GM23338 (cell line): ENCODE measurements at regions not wholly inside any gene's neighbourhood (a gene's known extent, or its start where the extent isn't known, plus 50 kb on each side); places are given as distances from the start of the nearest gene placed in this dataset.

Experiments used
- ATAC-seq: fragments of 200-7000 bp; cut with Tn5 transposase; 3 replicates; pipeline ENCODE4 v1.9.1; 2020
- DNase-seq: peaks from one replicate; pipeline ENCODE4 v3.0.0-alpha.2; 2015; ENCODE audit warnings: low spot score
- H2AFZ ChIP-seq: fragments of 200-600 bp; sonication (generic); 2 replicates; pipeline ENCODE4 v1.8.0; 2016; ENCODE audit warnings: antibody characterized with exemption, mild to moderate bottlenecking, moderate library complexity
- H3F3A ChIP-seq: fragments of 200-600 bp; sonication (generic); replicated peaks from 2 replicates; pipeline ENCODE4 v1.8.0; 2017; ENCODE audit warnings: antibody characterized with exemption, mixed run types, low read depth
- H3K27ac ChIP-seq: fragments of 200-600 bp; sonication (generic); 2 replicates; pipeline ENCODE4 v1.6.1; 2016; ENCODE audit warnings: low read depth
- H3K27me3 ChIP-seq: fragments of 200-600 bp; sonication (generic); 2 replicates; pipeline ENCODE4 v1.8.0; 2016; ENCODE audit warnings: mild to moderate bottlenecking, mixed run types, moderate library complexity; ENCODE audit not compliant: insufficient read depth
- H3K36me3 ChIP-seq: fragments of 200-600 bp; sonication (generic); 2 replicates; pipeline ENCODE4 v1.8.0; 2016; ENCODE audit warnings: mild to moderate bottlenecking; ENCODE audit not compliant: insufficient read depth
- H3K4me1 ChIP-seq: fragments of 200-600 bp; sonication (generic); 2 replicates; pipeline ENCODE4 v1.8.0; 2016; ENCODE audit warnings: mild to moderate bottlenecking, moderate library complexity; ENCODE audit not compliant: insufficient read depth
- H3K4me2 ChIP-seq: fragments of 200-600 bp; sonication (generic); 2 replicates; pipeline ENCODE4 v1.7.1; 2017; ENCODE audit warnings: mixed run types
- H3K4me3 ChIP-seq: fragments of 200-600 bp; sonication (generic); 2 replicates; pipeline ENCODE4 v1.6.1; 2016; ENCODE audit warnings: mixed run types
- H3K79me2 ChIP-seq: fragments of 200-600 bp; sonication (generic); replicated peaks from 2 replicates; pipeline ENCODE4 v1.8.0; 2017; ENCODE audit warnings: mild to moderate bottlenecking; ENCODE audit not compliant: insufficient read depth
- H3K9me2 ChIP-seq: fragments of 200-600 bp; sonication (generic); 2 replicates; pipeline ENCODE4 v1.8.0; 2017; ENCODE audit not compliant: insufficient read depth
- H4K20me1 ChIP-seq: fragments of 200-600 bp; sonication (generic); replicated peaks from 2 replicates; pipeline ENCODE4 v1.8.0; 2017; ENCODE audit warnings: mild to moderate bottlenecking; ENCODE audit not compliant: insufficient read depth
- H3K27ac Mint-ChIP-seq: 2 replicates; pipeline ENCODE4 v1.8.0; 2020; ENCODE audit warnings: inconsistent platforms, mild to moderate bottlenecking, moderate library complexity, mixed read lengths
- H3K27me3 Mint-ChIP-seq: 3 replicates; pipeline ENCODE4 v1.8.0; 2022; ENCODE audit warnings: low read depth, mild to moderate bottlenecking, moderate library complexity, mixed read lengths, inconsistent platforms; ENCODE audit not compliant: insufficient read depth, poor library complexity
- H3K36me3 Mint-ChIP-seq: 3 replicates; pipeline ENCODE4 v1.8.0; 2021; ENCODE audit warnings: low read depth, mild to moderate bottlenecking, inconsistent platforms, moderate library complexity, mixed read lengths
- H3K4me1 Mint-ChIP-seq: 3 replicates; pipeline ENCODE4 v1.8.0; 2020; ENCODE audit warnings: mild to moderate bottlenecking, inconsistent platforms, mixed read lengths
- H3K4me3 Mint-ChIP-seq: 3 replicates; pipeline ENCODE4 v1.8.0; 2021; ENCODE audit warnings: moderate library complexity, mild to moderate bottlenecking, inconsistent platforms, mixed read lengths
- H3K9me3 Mint-ChIP-seq: 3 replicates; pipeline ENCODE4 v1.8.0; 2020; ENCODE audit warnings: moderate library complexity, mild to moderate bottlenecking, inconsistent platforms, mixed read lengths
- CREB1 ChIP-seq: fragments of 250-450 bp; sonication (Bioruptor Pico); IDR thresholded peaks from 2 replicates; pipeline ENCODE4 v1.5.0; 2020; ENCODE audit warnings: low read depth, mild to moderate bottlenecking, moderate library complexity
- EZH2phosphoT487 ChIP-seq: fragments of 200-600 bp; sonication (generic); IDR thresholded peaks from one replicate; pipeline ENCODE4 v1.8.1; 2018; ENCODE audit warnings: antibody characterized with exemption; ENCODE audit not compliant: unreplicated experiment
- NANOG ChIP-seq: IDR thresholded peaks from 2 replicates; pipeline ENCODE4 v1.6.1; 2016; ENCODE audit warnings: antibody characterized with exemption, borderline replicate concordance
- POLR2AphosphoS5 ChIP-seq: IDR thresholded peaks from 2 replicates; pipeline ENCODE4 v1.6.1; 2016; ENCODE audit warnings: antibody characterized with exemption, low read depth
- ZNF114 ChIP-seq: fragments of 250-450 bp; sonication (Bioruptor Pico); IDR thresholded peaks from 2 replicates; pipeline ENCODE4 v1.5.0; 2020; ENCODE audit warnings: mild to moderate bottlenecking, moderate library complexity
- ZNF331 ChIP-seq: fragments of 250-450 bp; sonication (Bioruptor Pico); IDR thresholded peaks from 2 replicates; pipeline ENCODE4 v1.5.0; 2020; ENCODE audit warnings: low read depth, mild to moderate bottlenecking, moderate library complexity
- TF ChIP-seq, protein P1 (sequence below): fragments of 250-450 bp; sonication (Bioruptor Pico); IDR thresholded peaks from 2 replicates; pipeline ENCODE4 v1.5.0; 2020; ENCODE audit warnings: mild to moderate bottlenecking, moderate library complexity
- TF ChIP-seq, protein P2 (sequence below): IDR thresholded peaks from 2 replicates; pipeline ENCODE4 v1.6.1; 2016; ENCODE audit warnings: antibody characterized with exemption
- TF ChIP-seq, protein P3 (sequence below): IDR thresholded peaks from one replicate; pipeline ENCODE4 v1.6.1; 2018; ENCODE audit warnings: antibody characterized with exemption; ENCODE audit not compliant: unreplicated experiment
- TF ChIP-seq, protein P4 (sequence below), 2 experiments: fragments of 200-600 bp in 1 of 2; sonication (generic) in 1 of 2; conservative IDR thresholded peaks; 2 replicates each; pipeline versions ENCODE4 v1.5.1 to v1.6.1; 2016 to 2017; ENCODE audit warnings: antibody characterized with exemption in 2 of 2, low read depth in 2 of 2, mild to moderate bottlenecking in 2 of 2, moderate library complexity in 1 of 2

DNA sequence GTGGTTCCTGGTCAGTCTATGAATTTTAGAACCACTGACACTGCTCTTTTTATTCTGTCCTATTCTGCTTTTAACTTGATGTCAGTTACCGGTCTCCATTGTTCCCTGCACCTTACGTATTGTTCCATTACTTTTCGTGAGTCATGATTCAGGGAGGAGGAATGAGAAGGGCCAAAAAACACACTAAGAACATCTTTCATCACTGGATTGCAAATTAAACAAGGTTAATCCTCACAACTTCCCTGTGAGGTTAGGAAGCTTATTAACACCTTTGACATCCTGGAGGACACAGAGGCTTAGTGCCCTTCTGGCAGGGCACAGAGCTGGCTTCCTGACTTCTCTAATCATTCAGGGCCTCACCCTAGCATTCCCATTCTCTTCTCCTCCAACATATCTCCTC is 227.6 kb upstream of the SATB1 start (continued):
- TF ChIP-seq, protein P1, sequence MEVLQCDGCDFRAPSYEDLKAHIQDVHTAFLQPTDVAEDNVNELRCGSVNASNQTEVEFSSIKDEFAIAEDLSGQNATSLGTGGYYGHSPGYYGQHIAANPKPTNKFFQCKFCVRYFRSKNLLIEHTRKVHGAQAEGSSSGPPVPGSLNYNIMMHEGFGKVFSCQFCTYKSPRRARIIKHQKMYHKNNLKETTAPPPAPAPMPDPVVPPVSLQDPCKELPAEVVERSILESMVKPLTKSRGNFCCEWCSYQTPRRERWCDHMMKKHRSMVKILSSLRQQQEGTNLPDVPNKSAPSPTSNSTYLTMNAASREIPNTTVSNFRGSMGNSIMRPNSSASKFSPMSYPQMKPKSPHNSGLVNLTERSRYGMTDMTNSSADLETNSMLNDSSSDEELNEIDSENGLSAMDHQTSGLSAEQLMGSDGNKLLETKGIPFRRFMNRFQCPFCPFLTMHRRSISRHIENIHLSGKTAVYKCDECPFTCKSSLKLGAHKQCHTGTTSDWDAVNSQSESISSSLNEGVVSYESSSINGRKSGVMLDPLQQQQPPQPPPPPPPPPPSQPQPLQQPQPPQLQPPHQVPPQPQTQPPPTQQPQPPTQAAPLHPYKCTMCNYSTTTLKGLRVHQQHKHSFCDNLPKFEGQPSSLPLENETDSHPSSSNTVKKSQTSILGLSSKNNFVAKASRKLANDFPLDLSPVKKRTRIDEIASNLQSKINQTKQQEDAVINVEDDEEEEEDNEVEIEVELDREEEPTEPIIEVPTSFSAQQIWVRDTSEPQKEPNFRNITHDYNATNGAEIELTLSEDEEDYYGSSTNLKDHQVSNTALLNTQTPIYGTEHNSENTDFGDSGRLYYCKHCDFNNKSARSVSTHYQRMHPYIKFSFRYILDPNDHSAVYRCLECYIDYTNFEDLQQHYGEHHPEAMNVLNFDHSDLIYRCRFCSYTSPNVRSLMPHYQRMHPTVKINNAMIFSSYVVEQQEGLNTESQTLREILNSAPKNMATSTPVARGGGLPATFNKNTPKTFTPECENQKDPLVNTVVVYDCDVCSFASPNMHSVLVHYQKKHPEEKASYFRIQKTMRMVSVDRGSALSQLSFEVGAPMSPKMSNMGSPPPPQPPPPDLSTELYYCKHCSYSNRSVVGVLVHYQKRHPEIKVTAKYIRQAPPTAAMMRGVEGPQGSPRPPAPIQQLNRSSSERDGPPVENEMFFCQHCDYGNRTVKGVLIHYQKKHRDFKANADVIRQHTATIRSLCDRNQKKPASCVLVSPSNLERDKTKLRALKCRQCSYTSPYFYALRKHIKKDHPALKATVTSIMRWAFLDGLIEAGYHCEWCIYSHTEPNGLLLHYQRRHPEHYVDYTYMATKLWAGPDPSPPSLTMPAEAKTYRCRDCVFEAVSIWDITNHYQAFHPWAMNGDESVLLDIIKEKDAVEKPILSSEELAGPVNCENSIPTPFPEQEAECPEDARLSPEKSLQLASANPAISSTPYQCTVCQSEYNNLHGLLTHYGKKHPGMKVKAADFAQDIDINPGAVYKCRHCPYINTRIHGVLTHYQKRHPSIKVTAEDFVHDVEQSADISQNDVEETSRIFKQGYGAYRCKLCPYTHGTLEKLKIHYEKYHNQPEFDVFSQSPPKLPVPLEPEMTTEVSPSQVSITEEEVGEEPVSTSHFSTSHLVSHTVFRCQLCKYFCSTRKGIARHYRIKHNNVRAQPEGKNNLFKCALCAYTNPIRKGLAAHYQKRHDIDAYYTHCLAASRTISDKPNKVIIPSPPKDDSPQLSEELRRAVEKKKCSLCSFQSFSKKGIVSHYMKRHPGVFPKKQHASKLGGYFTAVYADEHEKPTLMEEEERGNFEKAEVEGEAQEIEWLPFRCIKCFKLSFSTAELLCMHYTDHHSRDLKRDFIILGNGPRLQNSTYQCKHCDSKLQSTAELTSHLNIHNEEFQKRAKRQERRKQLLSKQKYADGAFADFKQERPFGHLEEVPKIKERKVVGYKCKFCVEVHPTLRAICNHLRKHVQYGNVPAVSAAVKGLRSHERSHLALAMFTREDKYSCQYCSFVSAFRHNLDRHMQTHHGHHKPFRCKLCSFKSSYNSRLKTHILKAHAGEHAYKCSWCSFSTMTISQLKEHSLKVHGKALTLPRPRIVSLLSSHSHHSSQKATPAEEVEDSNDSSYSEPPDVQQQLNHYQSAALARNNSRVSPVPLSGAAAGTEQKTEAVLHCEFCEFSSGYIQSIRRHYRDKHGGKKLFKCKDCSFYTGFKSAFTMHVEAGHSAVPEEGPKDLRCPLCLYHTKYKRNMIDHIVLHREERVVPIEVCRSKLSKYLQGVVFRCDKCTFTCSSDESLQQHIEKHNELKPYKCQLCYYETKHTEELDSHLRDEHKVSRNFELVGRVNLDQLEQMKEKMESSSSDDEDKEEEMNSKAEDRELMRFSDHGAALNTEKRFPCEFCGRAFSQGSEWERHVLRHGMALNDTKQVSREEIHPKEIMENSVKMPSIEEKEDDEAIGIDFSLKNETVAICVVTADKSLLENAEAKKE (CRISPR knock-in tag) = no peak
- no peak for TF ChIP-seq ZNF331

DNA sequence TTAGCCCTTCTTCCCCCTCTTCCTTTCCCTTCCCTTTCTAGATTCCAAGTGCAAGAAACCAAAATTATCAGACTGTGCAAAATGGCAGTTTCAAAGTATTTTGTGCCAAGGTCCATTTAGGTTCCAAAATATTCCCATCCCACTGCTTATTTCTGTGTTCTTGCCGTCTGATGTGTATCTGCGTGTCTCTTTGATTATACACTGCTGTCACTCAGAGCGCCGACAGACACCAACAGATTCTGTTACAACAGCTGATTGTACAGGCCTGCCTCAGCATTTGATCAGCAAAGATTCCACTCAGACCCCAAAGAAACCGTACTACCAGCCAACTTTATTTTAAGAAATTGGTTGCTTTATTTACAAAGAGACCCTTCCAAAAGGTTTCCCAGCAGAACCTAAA is 225.6 kb upstream of the SATB1 start:
- H3K9me3 Mint-ChIP-seq = no peaks in the 10 kb centered on the region
- no peak for ATAC-seq
- TF ChIP-seq NANOG (no peak), CREB1 (CRISPR knock-in tag) (no peak), EZH2phosphoT487 (no peak), POLR2AphosphoS5 (no peak), ZNF331 (no peak), ZNF114 (CRISPR knock-in tag) (no peak)
- TF ChIP-seq, protein P2, sequence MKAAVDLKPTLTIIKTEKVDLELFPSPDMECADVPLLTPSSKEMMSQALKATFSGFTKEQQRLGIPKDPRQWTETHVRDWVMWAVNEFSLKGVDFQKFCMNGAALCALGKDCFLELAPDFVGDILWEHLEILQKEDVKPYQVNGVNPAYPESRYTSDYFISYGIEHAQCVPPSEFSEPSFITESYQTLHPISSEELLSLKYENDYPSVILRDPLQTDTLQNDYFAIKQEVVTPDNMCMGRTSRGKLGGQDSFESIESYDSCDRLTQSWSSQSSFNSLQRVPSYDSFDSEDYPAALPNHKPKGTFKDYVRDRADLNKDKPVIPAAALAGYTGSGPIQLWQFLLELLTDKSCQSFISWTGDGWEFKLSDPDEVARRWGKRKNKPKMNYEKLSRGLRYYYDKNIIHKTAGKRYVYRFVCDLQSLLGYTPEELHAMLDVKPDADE = no peak
- TF ChIP-seq, protein P3, sequence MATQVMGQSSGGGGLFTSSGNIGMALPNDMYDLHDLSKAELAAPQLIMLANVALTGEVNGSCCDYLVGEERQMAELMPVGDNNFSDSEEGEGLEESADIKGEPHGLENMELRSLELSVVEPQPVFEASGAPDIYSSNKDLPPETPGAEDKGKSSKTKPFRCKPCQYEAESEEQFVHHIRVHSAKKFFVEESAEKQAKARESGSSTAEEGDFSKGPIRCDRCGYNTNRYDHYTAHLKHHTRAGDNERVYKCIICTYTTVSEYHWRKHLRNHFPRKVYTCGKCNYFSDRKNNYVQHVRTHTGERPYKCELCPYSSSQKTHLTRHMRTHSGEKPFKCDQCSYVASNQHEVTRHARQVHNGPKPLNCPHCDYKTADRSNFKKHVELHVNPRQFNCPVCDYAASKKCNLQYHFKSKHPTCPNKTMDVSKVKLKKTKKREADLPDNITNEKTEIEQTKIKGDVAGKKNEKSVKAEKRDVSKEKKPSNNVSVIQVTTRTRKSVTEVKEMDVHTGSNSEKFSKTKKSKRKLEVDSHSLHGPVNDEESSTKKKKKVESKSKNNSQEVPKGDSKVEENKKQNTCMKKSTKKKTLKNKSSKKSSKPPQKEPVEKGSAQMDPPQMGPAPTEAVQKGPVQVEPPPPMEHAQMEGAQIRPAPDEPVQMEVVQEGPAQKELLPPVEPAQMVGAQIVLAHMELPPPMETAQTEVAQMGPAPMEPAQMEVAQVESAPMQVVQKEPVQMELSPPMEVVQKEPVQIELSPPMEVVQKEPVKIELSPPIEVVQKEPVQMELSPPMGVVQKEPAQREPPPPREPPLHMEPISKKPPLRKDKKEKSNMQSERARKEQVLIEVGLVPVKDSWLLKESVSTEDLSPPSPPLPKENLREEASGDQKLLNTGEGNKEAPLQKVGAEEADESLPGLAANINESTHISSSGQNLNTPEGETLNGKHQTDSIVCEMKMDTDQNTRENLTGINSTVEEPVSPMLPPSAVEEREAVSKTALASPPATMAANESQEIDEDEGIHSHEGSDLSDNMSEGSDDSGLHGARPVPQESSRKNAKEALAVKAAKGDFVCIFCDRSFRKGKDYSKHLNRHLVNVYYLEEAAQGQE = no peak
- TF ChIP-seq, protein P4, sequence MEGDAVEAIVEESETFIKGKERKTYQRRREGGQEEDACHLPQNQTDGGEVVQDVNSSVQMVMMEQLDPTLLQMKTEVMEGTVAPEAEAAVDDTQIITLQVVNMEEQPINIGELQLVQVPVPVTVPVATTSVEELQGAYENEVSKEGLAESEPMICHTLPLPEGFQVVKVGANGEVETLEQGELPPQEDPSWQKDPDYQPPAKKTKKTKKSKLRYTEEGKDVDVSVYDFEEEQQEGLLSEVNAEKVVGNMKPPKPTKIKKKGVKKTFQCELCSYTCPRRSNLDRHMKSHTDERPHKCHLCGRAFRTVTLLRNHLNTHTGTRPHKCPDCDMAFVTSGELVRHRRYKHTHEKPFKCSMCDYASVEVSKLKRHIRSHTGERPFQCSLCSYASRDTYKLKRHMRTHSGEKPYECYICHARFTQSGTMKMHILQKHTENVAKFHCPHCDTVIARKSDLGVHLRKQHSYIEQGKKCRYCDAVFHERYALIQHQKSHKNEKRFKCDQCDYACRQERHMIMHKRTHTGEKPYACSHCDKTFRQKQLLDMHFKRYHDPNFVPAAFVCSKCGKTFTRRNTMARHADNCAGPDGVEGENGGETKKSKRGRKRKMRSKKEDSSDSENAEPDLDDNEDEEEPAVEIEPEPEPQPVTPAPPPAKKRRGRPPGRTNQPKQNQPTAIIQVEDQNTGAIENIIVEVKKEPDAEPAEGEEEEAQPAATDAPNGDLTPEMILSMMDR (conservative IDR thresholded peaks at IDR 0.05; ENCODE audit: low read depth in 2 of 2) = no peak

More for the DNA sequence above, 225.6 kb upstream of the SATB1 start:
- H3K36me3 Mint-ChIP-seq = no peaks in the 10 kb centered on the region
- Histone ChIP-seq H3K27me3 (no peaks in the 10 kb centered on the region), H3K4me2 (no peak overlapping the region), H3K4me3 (no peak overlapping the region), H3K27ac (no peak overlapping the region), H3K79me2 (no peaks in the 10 kb centered on the region), H2AFZ (no peak overlapping the region), H3K9me2 (no peaks in the 10 kb centered on the region), H3F3A (no peaks in the 10 kb centered on the region), H3K4me1 (no peaks in the 10 kb centered on the region), H4K20me1 (no peaks in the 10 kb centered on the region), H3K36me3 (no peaks in the 10 kb centered on the region)
- no peak for DNase-seq
- no peak overlapping the region for H3K27ac Mint-ChIP-seq
- H3K27me3 Mint-ChIP-seq = no peaks in the 10 kb centered on the region
- H3K4me1 Mint-ChIP-seq = no peaks in the 10 kb centered on the region
- no peak overlapping the region for H3K4me3 Mint-ChIP-seq
